NOMO-1 (cell line): ENCODE measurements at regions not wholly inside any gene's neighbourhood (a gene's known extent, or its start where the extent isn't known, plus 50 kb on each side); places are given as distances from the start of the nearest gene placed in this dataset.
A peak's percentile ranks its signal among the peaks of the same experiment; 100 is the strongest.
"Not testable (repeated sequence)": the region's sequence is repeated elsewhere in the genome, so short reads cannot be mapped to it uniquely, and the experiment has no call there.

Source experiments
- DNase-seq, 2 experiments: peaks; one replicate each; lab custom pipeline; 2025; ENCODE audit not compliant: unreplicated experiment in 2 of 2; lab: John Stamatoyannopoulos, UW

DNA sequence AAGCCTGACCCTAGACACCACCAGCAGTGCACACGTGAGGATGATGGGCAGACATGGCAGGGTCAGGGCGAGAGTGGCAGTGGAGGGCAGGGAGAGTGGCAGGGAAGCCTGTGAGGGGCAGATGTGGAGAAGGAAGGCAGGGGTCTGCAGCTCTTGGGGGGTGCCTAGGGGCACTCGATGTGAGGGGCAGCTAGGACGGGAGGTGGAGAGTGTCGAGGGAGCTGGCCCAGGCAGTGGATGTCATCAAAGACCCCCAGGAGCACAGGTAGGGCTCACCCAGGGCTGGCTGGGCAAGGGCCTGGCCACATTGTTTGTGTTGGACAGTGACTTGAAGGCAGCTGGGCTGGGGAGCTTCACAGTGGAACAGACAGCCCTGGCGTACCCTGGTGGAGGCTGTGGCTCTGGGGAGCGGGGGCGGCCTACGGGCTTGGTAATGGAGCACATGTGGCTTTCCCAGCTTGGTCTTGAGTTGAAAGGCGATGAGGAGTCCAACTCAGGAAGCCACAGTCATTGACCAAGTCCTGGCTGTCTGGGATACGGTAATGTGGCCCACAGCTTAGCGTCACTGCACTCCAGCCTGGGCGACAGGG is 87.1 kb downstream of the RTP5 start:
- DNase-seq = no peak

GRCh38 chr2:241957276-241957675 is 87.7 kb downstream of the RTP5 start:
- no peak for DNase-seq

DNA sequence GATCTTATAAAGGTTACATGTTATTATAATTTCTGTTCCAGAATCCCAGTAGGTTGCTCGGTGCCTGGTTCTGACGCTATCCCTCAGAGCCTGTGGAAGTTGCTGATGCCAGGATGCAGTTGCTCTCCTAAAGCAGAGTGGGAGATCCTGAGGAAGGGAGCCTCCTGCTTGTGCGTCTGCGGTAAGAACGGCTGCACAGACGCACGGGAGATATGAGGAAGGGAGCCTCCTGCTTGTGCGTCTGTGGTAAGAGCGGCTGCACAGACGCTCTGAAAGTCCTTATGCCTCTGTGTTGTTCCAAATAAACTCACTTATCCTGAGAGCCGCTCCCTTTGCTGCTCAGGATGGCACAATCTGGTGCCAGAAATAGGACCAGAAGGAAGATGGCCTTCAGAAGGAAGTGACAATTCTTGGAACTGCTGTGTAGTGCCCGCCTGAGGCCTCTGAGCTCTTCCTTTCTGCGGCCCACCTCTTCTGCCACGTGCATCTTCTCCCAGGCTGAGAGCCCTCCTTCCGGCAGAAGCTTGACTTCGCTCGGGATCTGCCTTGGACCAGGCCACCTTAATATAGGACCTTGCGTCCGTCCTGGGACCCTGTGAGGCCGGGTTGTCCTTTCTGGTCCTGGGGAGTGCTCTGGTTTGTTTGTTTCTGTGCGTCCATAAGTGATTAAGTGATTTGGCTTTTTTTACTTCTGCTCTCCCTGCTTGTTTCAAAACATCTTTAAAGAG is 89.5 kb downstream of the RTP5 start:
- DNase-seq = no peak

DNA sequence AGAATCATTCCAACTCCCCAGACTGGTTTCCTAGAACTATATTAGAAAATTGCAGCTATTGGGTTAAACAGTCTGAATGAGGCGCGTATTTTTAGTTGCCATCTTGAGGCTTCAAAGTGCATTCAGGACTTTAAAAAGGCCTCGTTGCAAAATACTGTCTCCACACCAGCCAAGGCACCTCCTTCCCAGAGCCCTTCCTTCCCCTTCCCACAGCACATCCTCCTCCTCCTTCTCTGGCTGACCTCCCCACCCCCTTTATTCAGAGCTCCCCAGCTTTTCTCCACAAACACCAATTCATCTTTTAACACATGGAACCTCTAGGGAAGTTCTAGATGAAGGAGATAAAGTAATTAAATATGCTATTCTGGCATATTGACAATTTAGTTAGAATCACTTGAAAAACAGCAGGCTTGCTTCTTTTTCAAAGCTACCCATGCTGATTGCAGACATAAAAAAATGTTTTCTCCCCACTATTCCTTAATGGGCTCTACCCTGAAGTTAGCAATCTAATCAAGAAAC is 90.3 kb downstream of the RTP5 start:
- DNase-seq = no peak

DNA sequence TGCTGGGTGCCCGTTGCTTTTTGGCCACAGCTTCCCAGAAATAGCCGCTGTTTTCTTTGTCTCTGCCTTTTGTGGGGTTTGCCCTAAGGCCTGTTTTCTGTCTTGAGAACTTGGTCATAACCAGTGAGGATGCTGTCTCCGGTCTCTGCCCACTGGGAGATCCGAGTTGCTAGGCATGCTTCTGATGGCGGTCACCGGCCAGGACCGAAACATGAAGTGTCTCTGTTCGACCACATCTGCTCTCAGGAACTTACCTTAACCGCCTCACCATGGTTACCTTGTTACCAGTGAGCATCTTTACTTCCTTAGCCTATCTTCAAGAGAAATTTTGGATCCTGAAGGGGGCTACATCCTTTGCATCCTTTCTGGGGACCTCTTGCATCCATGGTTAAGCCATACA is 91.9 kb downstream of the RTP5 start:
- DNase-seq = no peak

- DNase-seq = no peak
These were observed 94.6 kb downstream of the RTP5 start for GRCh38 chr2:241964133-241964532.

GRCh38 chr2:241965931-241966412 is 96.4 kb downstream of the RTP5 start:
- peak; percentile 60 to 80 for DNase-seq

DNA sequence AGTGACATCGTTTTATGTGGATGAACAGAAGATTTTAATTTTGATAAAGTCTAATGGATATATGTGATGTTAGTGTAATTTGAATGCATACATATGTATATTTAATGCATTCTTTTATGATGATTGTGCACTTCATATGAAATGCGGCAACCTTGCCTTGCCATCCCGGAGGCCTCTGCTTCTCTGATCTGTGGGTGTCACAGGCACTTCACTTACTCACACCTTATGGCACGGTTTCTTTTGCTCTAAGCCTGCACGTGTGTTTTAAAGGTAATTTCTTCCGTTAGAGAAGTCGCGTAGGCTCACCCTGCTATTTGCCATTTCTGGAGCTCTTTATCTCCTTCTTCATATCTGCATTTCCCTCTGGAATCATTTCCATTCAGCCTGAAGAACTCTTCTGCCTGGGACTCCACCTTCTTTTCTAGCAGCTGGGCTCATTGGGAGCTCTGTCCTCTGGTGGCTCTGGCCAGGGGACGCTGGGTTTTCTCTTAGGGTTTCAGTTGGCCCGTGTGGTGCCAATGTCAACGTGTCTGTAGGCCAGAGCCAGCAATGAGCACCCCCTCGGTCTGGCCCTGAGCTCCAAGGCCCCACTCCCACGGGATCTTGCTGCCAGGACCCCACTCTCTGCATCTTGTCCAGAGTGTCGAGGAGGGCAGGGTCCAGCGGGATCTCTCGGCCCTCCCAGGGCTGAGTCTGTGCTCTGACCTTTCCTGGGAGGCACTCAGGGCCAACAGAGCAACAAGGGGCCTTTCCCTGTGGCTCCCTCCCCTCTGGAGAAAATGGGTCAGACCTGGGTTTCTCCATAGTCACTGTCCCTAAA is 97.3 kb downstream of the RTP5 start:
- no peak for DNase-seq

DNA sequence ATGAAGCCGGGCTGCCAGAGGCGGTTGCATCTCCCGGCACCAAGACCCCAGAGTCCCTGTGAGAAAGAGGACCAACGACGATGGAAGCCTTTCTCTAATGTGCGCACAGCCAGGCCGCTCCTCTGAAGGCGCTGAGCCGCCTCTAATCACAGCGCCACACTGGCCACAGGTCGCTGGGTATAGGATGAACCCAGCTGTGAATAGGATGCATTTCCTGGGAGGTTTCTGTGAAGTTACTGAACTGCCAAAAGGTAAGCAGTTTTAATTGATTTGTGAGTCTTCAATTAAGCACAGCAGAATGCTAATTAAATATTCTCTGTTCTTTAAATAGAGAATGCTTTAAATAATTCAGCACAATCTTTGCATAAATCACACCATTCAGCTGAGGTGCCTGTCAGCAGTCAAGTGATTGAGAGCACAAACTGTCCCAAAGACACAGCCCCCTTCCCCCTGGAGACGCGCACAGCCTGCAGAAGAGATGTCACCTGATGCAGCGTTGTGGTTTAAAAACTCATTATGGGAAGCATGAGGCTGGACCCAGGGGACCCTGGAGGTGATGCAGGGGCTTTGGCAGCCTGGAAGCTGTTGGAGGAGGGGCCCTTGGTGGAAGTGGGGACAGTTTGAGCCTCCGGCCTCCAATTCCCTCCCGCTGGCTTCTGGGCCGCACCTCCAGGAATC is 98.1 kb downstream of the RTP5 start:
- no peak for DNase-seq

DNA sequence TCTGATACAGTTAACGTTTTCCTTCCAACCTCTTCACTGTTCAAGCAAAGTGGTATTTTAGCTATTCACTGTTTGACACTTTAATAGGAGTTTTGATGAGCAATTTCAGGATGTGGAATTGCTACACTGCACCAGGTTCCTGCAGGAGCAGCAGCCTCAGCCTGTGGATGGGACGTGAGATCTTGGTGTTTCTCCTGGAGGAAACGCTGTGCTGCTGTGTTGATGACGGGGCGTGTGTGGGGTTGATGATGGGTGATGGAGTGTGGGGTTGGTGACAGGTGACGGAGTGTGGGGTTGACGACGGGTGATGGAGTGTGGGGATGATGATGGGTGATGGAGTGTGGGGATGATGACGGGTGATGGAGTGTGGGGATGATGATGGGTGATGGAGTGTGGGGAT is 98.9 kb downstream of the RTP5 start:
- no peak for DNase-seq

GRCh38 chr2:241969182-241969581 is 99.7 kb downstream of the RTP5 start:
- not testable (repeated sequence) for DNase-seq

DNA sequence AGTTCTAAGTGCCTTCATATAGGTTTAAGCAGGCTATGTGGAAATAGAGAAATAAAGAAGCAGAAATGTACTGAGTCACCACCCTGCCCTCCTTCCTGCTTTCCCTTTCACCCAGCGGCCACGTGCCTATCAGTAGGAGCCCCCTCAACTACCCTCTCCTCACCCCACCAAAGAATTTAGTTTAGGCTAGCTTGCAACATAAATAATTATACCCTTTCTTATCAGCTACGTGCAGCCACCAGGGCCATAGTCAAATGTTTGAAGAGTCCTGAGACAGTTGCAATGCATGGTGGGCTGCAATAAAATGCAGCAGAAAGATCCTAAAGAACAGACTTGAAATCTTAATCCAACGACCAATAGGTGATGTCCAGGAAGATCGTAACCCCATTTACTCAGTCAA is 101.2 kb downstream of the RTP5 start:
- no peak for DNase-seq

DNA sequence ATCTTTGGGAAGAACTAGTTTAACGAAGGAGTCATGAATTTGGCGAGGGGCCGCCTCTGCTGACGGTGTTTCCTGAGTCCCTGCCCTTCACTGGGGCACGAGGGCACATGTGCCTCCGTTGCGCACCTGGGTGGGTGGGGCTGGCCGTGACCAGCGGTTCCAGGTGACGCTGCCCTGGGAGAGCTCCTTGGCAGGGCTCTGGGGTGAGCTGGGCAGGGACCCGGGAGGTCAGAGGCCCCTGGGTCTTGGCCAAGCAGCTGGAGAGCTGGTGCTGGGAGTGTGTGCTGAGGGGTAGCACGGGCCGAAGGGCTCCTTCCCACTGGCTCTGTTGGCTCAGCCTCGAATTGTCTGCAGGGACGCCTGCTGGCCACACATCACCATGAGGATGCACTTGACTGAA is 104.6 kb downstream of the RTP5 start:
- DNase-seq = no peak

GRCh38 chr2:241974851-241975592 is 105.5 kb downstream of the RTP5 start:
- DNase-seq = no peak

DNA sequence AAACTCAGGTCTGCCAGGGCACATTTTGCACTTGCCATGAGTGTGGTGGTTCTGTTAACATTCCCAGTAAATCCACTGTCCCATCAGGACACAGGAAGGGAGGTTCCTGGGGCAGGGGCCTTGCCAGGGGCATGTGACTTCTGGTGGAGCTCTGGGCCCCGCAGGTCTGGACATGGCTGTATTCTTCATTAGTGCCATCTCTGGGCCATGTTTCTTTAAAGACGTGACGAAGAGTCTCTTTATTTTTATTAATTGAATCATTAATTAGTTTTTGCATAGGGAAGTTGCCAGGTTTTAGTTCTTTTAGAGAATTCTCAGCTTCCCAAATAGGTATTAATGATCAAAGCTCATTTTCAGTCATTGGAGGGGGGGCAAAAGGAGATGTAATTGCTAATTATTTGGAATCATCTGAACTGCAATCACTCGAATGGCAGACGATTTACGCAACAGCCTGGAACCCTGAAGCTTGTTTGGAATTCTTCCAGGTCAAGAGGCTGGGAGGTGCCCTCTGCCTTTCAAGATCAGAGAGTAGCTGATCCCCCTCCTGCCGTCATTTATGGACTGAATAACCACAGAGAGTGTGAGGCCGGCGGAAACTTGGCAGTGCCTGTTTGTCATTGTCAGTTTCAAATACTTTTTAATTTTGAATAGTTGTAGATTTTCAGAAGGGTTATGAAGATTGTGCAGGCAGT is 106.2 kb downstream of the RTP5 start:
- no peak for DNase-seq

- DNase-seq = no peak
These were observed 106.8 kb downstream of the RTP5 start for GRCh38 chr2:241976296-241976695.

GRCh38 chr2:241977557-241978300 is 108.2 kb downstream of the RTP5 start:
- DNase-seq = no peak

DNA sequence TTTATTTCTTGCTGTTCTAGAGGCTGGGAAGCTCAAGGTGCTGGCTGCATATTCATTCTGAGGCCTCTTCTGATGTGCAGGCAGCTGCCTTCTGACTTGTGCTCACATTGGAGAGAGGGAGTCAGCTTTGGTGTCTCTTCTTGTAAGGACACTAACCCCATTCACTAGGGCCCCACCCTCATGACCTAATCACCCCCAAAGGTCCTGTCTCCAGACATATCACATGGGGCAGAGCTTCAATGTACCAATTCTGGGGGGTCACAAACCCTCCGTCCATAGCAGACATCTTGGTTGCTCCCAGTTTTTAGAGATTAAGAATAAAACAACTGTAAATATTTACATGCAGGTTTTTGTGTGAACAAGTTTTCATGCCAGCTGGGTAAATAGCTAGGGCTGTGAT is 109.1 kb downstream of the RTP5 start:
- no peak for DNase-seq

DNA sequence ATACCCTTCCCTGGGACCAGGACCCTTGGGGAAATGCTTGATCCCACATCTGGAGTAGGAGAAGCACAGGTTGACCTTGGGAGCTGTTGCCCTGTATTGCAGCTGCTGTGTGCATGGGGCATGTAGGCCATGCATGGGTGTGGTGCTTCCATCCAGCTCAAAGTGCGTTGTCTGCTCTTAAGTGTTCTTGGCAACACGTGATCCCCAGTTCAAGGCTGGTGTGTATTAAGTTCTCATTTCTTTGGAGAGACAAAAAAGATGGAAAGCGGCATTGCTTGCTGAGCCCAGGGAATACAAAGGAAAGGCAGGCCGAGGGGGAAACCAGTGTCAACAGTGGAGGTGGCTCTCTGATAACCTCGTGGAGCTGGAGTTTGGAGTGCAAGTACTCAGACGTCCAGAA is 110.7 kb downstream of the RTP5 start:
- no peak for DNase-seq
